ENCODE measurements at regions not wholly inside any gene's neighbourhood (a gene's known extent, or its start where the extent isn't known, plus 50 kb on each side); places are given as distances from the start of the nearest gene placed in this dataset.

DNA sequence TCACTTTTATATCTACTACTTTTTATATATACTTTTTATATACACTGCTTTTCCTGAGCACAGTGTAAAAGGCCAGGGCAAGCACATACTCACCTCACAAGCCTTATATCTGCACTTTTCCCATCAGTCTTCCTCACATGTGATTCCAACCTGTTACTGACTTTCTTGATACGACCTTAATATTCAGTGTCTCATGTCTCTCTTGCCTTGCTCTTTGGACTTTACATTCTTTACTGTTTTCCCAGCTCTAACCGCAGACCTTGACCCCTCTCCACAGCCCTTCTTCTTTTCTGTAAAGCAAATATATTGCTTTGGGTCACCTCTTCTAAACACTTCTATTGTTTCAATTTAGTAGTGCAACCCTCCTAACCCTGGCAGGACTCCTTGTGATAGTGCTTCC, 353.1 kb upstream of the ANO5 start:
- TF ChIP-seq POLR2AphosphoS5 (IDR thresholded peaks at IDR 0.05) = no peak
- no peak for TF ChIP-seq EP300 (IDR thresholded peaks at IDR 0.05)
- TF ChIP-seq, protein P1, sequence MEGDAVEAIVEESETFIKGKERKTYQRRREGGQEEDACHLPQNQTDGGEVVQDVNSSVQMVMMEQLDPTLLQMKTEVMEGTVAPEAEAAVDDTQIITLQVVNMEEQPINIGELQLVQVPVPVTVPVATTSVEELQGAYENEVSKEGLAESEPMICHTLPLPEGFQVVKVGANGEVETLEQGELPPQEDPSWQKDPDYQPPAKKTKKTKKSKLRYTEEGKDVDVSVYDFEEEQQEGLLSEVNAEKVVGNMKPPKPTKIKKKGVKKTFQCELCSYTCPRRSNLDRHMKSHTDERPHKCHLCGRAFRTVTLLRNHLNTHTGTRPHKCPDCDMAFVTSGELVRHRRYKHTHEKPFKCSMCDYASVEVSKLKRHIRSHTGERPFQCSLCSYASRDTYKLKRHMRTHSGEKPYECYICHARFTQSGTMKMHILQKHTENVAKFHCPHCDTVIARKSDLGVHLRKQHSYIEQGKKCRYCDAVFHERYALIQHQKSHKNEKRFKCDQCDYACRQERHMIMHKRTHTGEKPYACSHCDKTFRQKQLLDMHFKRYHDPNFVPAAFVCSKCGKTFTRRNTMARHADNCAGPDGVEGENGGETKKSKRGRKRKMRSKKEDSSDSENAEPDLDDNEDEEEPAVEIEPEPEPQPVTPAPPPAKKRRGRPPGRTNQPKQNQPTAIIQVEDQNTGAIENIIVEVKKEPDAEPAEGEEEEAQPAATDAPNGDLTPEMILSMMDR (IDR thresholded peaks at IDR 0.05) = no peak

Measured in sigmoid colon (tissue), 4 donors.